PFSK-1 (cell line): ENCODE measurements at regions not wholly inside any gene's neighbourhood (a gene's known extent, or its start where the extent isn't known, plus 50 kb on each side); places are given as distances from the start of the nearest gene placed in this dataset.

ENCODE experiments used
- FOXP2 ChIP-seq: optimal IDR thresholded peaks from 2 replicates; pipeline ENCODE3; 2011; ENCODE audit warnings: borderline replicate concordance, control low read depth, inconsistent platforms; ENCODE audit not compliant: insufficient read depth; ENCODE audit errors: extremely low read length, extremely low read depth
- POLR2AphosphoS5 ChIP-seq: IDR thresholded peaks from 2 replicates; pipeline ENCODE4 v1.6.1; 2012; ENCODE audit warnings: low read depth, mild to moderate bottlenecking, control low read depth, low read length, moderate library complexity
- REST ChIP-seq, 2 experiments: IDR thresholded peaks; 2 replicates each; pipeline versions ENCODE4 v1.6.1 to v1.8.0; 2011 to 2012; ENCODE audit warnings: low read depth in 2 of 2, low read length in 2 of 2, control low read depth in 1 of 2, inconsistent platforms in 1 of 2, mild to moderate bottlenecking in 1 of 2, moderate library complexity in 1 of 2; ENCODE audit not compliant: insufficient read depth in 1 of 2
- SIN3A ChIP-seq: IDR thresholded peaks from 2 replicates; pipeline ENCODE4 v1.6.1; 2012; ENCODE audit warnings: mild to moderate bottlenecking, low read length, moderate library complexity, borderline replicate concordance; ENCODE audit not compliant: insufficient read depth
- TAF1 ChIP-seq: IDR thresholded peaks from 2 replicates; pipeline ENCODE4 v1.6.1; 2012; ENCODE audit warnings: low read length, control low read depth, borderline replicate concordance; ENCODE audit not compliant: insufficient read depth

- TF ChIP-seq TAF1 (no peak), POLR2AphosphoS5 (no peak), FOXP2 (no peak), SIN3A (no peak), REST (IDR thresholded peaks at IDR 0.05; ENCODE audit: insufficient read depth in 1 of 2, low read depth in 2 of 2, low read length in 2 of 2) (no peak)
Measured at GRCh38 chr10:42929236-42929635, 146.6 kb downstream of the BMS1 start.

GRCh38 chr10:42929993-42930392 is 146.9 kb upstream of the RET start:
- TF ChIP-seq SIN3A, result no peak
- TF ChIP-seq TAF1, result no peak
- no peak for TF ChIP-seq FOXP2
- no peak for TF ChIP-seq REST (IDR thresholded peaks at IDR 0.05; ENCODE audit: insufficient read depth in 1 of 2, low read depth in 2 of 2, low read length in 2 of 2)
- no peak for TF ChIP-seq POLR2AphosphoS5

GRCh38 chr10:42930516-42931192 is 146.2 kb upstream of the RET start:
- TF ChIP-seq POLR2AphosphoS5, result no peak
- no peak for TF ChIP-seq REST (IDR thresholded peaks at IDR 0.05; ENCODE audit: insufficient read depth in 1 of 2, low read depth in 2 of 2, low read length in 2 of 2)
- no peak for TF ChIP-seq FOXP2
- TF ChIP-seq TAF1, result no peak
- no peak for TF ChIP-seq SIN3A

GRCh38 chr10:42932116-42932515 is 144.8 kb upstream of the RET start:
- TF ChIP-seq POLR2AphosphoS5 (no peak), TAF1 (no peak), REST (IDR thresholded peaks at IDR 0.05; ENCODE audit: insufficient read depth in 1 of 2, low read depth in 2 of 2, low read length in 2 of 2) (no peak), FOXP2 (no peak), SIN3A (no peak)
